B cell (primary cell): ENCODE measurements at regions not wholly inside any gene's neighbourhood (a gene's known extent, or its start where the extent isn't known, plus 50 kb on each side); places are given as distances from the start of the nearest gene placed in this dataset.

ENCODE experiments used
- CTCF ChIP-seq: fragments of 200-600 bp; IDR thresholded peaks from one replicate; pipeline ENCODE4 v1.8.0; 2022; ENCODE audit warnings: antibody characterized with exemption, mild to moderate bottlenecking
- EZH2 ChIP-seq: IDR thresholded peaks from 2 replicates; pipeline ENCODE4 v1.6.1; 2012; ENCODE audit warnings: borderline replicate concordance, low read depth, mild to moderate bottlenecking, moderate library complexity, low read length; ENCODE audit not compliant: insufficient read depth, poor library complexity, severe bottlenecking

DNA sequence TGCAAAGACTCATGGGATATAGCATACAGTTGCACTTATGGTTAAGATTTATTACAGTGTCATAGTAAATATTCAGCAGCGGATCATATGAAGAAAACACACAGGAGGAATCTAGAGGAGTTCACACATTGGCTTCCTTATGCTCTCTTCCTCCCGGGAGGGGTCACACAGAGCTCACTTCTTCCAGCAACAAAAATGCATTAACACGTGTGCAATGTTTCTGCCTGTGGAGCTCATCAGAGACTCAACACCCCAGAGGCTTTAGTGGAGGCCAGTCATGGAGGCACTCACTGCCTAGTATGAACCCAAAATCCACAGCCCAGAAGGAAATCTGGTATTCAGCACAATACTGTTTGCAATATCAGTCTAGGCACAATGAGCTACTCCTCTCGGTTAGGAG is 202.8 kb upstream of the PRSS1 start:
- no peak for TF ChIP-seq CTCF
- no peak for TF ChIP-seq EZH2
